Lung (tissue), 11 donors: ENCODE measurements at regions not wholly inside any gene's neighbourhood (a gene's known extent, or its start where the extent isn't known, plus 50 kb on each side); places are given as distances from the start of the nearest gene placed in this dataset.

Experiments
- ATAC-seq: fragments of 200-7000 bp; cut with Tn5 transposase; one replicate; pipeline ENCODE4 v1.9.1; 2020; ENCODE audit warnings: moderate number of reproducible peaks; ENCODE audit not compliant: insufficient read depth, low FRiP score
- DNase-seq, 3 donors: peaks; one replicate each; pipeline ENCODE4 v3.0.0-alpha.2; 2013 to 2017
- H3K27ac ChIP-seq, 2 donors: one replicate each; pipeline ENCODE4 v1.5.1; 2013; ENCODE audit warnings: mild to moderate bottlenecking in 2 of 2, moderate library complexity in 2 of 2, control low read depth in 1 of 2, inconsistent platforms in 1 of 2, low read depth in 1 of 2, low read length in 1 of 2
- H3K27me3 ChIP-seq, 3 donors: one replicate each; pipeline ENCODE4 v1.5.1; 2013; ENCODE audit warnings: low read length in 2 of 3; ENCODE audit not compliant: control insufficient read depth in 3 of 3, insufficient read depth in 3 of 3
- H3K36me3 ChIP-seq, 4 donors: one replicate each; pipeline ENCODE4 v1.5.1; 2013; ENCODE audit warnings: low read length in 4 of 4, mild to moderate bottlenecking in 1 of 4, moderate library complexity in 1 of 4; ENCODE audit not compliant: control insufficient read depth in 4 of 4, insufficient read depth in 4 of 4
- H3K4me1 ChIP-seq, 5 donors: one replicate each; pipeline ENCODE4 v1.5.1; 2013; ENCODE audit warnings: low read length in 5 of 5, mild to moderate bottlenecking in 2 of 5, moderate library complexity in 1 of 5; ENCODE audit not compliant: control insufficient read depth in 5 of 5, insufficient read depth in 5 of 5
- H3K4me3 ChIP-seq: one replicate; pipeline ENCODE4 v1.5.1; 2013; ENCODE audit warnings: mild to moderate bottlenecking, control low read depth, moderate library complexity
- H3K9ac ChIP-seq, 2 donors: one replicate each; pipeline ENCODE4 v1.5.1; 2013; ENCODE audit warnings: low read length in 2 of 2, control low read depth in 1 of 2; ENCODE audit not compliant: insufficient read depth in 1 of 2
- H3K9me3 ChIP-seq, 4 donors: one replicate each; pipeline ENCODE4 v1.5.1; 2013; ENCODE audit warnings: low read length in 3 of 4, mild to moderate bottlenecking in 1 of 4, moderate library complexity in 1 of 4; ENCODE audit not compliant: control insufficient read depth in 4 of 4, insufficient read depth in 3 of 4
- WGBS, 2 donors: extraction: QIAGEN DNeasy Blood & Tissue Kit; methylation state at CpG; one replicate each; pipeline ENCODE4 v1.1.7; 2013; 5-methylcytosine and 5-hydroxymethylcytosine counted together
- TF ChIP-seq, protein P1 (sequence below): IDR thresholded peaks from 2 replicates; pipeline ENCODE4 v1.5.1; 2012; ENCODE audit warnings: mild to moderate bottlenecking; ENCODE audit errors: control extremely low read depth, extremely low read depth
- donor health status: control.
- donor health status: control.
- donor health status: Bipolar disorder and iron deficiency.
- donor health status: healthy.
- donor health status: DM: yes; HTN: yes; CAD: no.

DNA sequence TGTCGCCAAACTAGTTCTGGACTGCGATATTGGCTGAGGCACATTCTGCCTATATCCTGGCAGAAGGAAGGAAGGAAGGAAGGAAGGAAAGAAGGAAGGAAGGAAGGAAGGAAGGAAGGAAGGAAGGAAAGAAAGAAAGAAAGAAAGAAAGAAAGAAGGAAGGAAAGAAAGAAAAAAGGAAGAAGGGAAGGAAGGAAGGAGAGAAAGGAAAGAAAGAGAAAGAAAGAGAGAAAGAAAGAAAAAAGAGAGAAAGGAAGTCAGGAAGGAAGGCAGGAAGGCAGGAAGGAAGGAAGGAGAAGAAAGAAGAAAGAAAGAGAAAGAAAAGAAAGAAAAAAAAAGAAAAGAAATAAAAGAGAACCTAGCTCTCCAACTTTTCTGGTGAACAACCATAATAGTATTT is 587.1 kb downstream of the RBFOX1 start:
- Histone ChIP-seq H3K36me3 (no peaks in the 10 kb centered on the region), H3K4me3 (no peak overlapping the region), H3K9ac (no peak overlapping the region), H3K9me3 (peaks cover 0 to 2% (median 0%) of the 10 kb centered on the region in 4 donors), H3K27ac (no peak overlapping the region), H3K27me3 (no peaks in the 10 kb centered on the region), H3K4me1 (no peaks in the 10 kb centered on the region)
- DNase-seq (no peak), ATAC-seq (no peak)
- TF ChIP-seq, protein P1, sequence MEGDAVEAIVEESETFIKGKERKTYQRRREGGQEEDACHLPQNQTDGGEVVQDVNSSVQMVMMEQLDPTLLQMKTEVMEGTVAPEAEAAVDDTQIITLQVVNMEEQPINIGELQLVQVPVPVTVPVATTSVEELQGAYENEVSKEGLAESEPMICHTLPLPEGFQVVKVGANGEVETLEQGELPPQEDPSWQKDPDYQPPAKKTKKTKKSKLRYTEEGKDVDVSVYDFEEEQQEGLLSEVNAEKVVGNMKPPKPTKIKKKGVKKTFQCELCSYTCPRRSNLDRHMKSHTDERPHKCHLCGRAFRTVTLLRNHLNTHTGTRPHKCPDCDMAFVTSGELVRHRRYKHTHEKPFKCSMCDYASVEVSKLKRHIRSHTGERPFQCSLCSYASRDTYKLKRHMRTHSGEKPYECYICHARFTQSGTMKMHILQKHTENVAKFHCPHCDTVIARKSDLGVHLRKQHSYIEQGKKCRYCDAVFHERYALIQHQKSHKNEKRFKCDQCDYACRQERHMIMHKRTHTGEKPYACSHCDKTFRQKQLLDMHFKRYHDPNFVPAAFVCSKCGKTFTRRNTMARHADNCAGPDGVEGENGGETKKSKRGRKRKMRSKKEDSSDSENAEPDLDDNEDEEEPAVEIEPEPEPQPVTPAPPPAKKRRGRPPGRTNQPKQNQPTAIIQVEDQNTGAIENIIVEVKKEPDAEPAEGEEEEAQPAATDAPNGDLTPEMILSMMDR = no peak
- 98 to 100% methylated on average over 2 of the region's 2 CpGs for WGBS, 2 donors

DNA sequence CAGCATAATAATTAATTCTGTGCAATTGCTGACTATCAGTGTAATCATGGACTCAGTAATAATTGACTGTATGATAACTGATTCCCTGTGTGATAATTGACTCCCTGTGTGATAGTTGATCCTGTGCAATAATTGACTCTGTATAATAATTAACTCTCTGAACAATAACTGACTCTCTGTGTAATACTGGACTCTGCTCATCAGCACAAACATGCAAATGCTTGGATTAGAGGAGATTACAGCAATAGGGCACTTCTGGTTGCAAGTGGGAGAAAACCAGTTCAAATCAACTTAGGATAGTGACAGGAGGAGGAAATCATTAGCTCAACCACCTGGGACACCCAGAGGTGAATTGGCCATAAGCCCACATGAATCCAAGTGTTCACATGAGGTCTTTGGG is 582.1 kb downstream of the RBFOX1 start:
- no peak for ATAC-seq
- Histone ChIP-seq H3K4me1 (no peaks in the 10 kb centered on the region), H3K9me3 (peaks cover 0 to 2% (median 0%) of the 10 kb centered on the region in 4 donors)

DNA sequence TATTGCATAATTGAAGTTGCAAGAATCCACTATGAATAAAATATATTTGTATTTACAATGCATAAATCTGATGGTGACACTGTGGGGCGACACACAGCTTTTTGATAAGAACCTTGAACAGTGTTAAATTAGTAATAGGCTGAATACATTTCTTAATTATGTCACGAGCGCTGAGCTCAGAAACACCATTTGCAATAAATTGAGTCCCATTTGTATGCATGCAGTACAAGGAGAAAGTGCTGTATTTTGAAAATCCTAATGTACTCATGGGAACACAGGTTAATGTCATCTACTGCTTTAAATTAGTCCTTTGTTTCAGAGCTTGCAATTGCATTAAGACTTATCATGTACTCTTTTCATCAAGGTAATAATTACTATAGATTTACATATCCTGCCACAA is 579.5 kb downstream of the RBFOX1 start:
- ATAC-seq (no peak), DNase-seq (no peak)
- H3K9ac ChIP-seq = no peak overlapping the region
- 89 to 94% methylated on average over 3 of the region's 3 CpGs for WGBS, 2 donors
- H3K4me3 ChIP-seq = no peak overlapping the region
- H3K27ac ChIP-seq = no peak overlapping the region
- peaks cover 0 to 2% (median under 1%) of the 10 kb centered on the region in 4 donors for H3K9me3 ChIP-seq
- no peaks in the 10 kb centered on the region for H3K36me3 ChIP-seq
- TF ChIP-seq, protein P1 = no peak
- H3K4me1 ChIP-seq = no peaks in the 10 kb centered on the region
- no peaks in the 10 kb centered on the region for H3K27me3 ChIP-seq

More for the DNA sequence above, 582.1 kb downstream of the RBFOX1 start:
- no peak overlapping the region for H3K27ac ChIP-seq
- no peak for DNase-seq
- H3K27me3 ChIP-seq = no peaks in the 10 kb centered on the region
- no peak overlapping the region for H3K4me3 ChIP-seq
- H3K36me3 ChIP-seq = no peaks in the 10 kb centered on the region
- H3K9ac ChIP-seq = no peak overlapping the region
- TF ChIP-seq, protein P1 = no peak

DNA sequence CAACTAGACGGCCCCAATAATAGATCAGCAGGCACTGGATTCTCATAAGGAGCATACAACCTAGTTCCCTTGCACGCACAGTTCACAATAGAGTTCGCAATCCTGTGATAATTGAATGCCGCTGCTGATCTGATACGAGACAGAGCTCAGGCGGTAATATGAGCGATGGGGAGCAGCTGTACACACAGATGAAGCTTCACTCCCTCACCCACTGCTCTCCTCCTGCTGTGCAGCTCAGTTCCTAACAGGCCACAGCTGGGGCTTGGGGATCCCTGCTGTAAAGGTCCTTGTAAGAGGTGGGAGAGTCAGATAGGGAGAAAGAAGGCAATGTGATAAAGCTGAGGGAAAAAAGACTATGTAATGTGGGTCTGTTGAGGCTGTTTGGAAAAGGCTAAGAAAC is 577.5 kb downstream of the RBFOX1 start:
- peaks cover 0 to 3% (median under 1%) of the 10 kb centered on the region in 4 donors for H3K9me3 ChIP-seq
- 70 to 72% methylated on average over 7 of the region's 7 CpGs for WGBS, 2 donors
- H3K36me3 ChIP-seq = no peaks in the 10 kb centered on the region
- H3K4me3 ChIP-seq = no peak overlapping the region
- TF ChIP-seq, protein P1 = no peak
- ATAC-seq = no peak
- no peak for DNase-seq
- no peak overlapping the region for H3K27ac ChIP-seq
- no peaks in the 10 kb centered on the region for H3K27me3 ChIP-seq
- no peak overlapping the region for H3K9ac ChIP-seq
- no peaks in the 10 kb centered on the region for H3K4me1 ChIP-seq
